ENCODE measurements at regions not wholly inside any gene's neighbourhood (a gene's known extent, or its start where the extent isn't known, plus 50 kb on each side); places are given as distances from the start of the nearest gene placed in this dataset.

- no peak for TF ChIP-seq YY1 (IDR thresholded peaks at IDR 0.05; ENCODE audit: insufficient read depth, insufficient replicate concordance, low read depth, low read length)
- TF ChIP-seq KDM5A (IDR thresholded peaks at IDR 0.05; ENCODE audit: borderline replicate concordance, low read length), result no peak
- TF ChIP-seq, protein P1, sequence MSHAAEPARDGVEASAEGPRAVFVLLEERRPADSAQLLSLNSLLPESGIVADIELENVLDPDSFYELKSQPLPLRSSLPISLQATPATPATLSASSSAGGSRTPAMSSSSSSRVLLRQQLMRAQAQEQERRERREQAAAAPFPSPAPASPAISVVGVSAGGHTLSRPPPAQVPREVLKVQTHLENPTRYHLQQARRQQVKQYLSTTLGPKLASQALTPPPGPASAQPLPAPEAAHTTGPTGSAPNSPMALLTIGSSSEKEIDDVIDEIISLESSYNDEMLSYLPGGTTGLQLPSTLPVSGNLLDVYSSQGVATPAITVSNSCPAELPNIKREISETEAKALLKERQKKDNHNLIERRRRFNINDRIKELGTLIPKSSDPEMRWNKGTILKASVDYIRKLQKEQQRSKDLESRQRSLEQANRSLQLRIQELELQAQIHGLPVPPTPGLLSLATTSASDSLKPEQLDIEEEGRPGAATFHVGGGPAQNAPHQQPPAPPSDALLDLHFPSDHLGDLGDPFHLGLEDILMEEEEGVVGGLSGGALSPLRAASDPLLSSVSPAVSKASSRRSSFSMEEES (CRISPR knock-in tag; IDR thresholded peaks at IDR 0.05), result no peak
- TF ChIP-seq, protein P2, sequence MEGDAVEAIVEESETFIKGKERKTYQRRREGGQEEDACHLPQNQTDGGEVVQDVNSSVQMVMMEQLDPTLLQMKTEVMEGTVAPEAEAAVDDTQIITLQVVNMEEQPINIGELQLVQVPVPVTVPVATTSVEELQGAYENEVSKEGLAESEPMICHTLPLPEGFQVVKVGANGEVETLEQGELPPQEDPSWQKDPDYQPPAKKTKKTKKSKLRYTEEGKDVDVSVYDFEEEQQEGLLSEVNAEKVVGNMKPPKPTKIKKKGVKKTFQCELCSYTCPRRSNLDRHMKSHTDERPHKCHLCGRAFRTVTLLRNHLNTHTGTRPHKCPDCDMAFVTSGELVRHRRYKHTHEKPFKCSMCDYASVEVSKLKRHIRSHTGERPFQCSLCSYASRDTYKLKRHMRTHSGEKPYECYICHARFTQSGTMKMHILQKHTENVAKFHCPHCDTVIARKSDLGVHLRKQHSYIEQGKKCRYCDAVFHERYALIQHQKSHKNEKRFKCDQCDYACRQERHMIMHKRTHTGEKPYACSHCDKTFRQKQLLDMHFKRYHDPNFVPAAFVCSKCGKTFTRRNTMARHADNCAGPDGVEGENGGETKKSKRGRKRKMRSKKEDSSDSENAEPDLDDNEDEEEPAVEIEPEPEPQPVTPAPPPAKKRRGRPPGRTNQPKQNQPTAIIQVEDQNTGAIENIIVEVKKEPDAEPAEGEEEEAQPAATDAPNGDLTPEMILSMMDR (CRISPR knock-in tag; IDR thresholded peaks at IDR 0.05), result no peak
- no peak for TF ChIP-seq SNRNP70 (IDR thresholded peaks at IDR 0.05; ENCODE audit: low read depth, low read length)
- no peak for TF ChIP-seq MXI1 (IDR thresholded peaks at IDR 0.05; ENCODE audit: borderline replicate concordance, low read depth, low read length)
- TF ChIP-seq CAMTA2 (CRISPR knock-in tag; IDR thresholded peaks at IDR 0.05; ENCODE audit: borderline replicate concordance), result no peak
Observed at GRCh38 chr2:194962254-194962653, 694.8 kb upstream of the SLC39A10 start.
